NCI-H1105 treated with DMSO at 0.1 percent for 48 hours (cell line): ENCODE measurements at regions not wholly inside any gene's neighbourhood (a gene's known extent, or its start where the extent isn't known, plus 50 kb on each side); places are given as distances from the start of the nearest gene placed in this dataset.

ENCODE experiments used
- DNase-seq: peaks from one replicate; lab custom pipeline; 2025; lab: John Stamatoyannopoulos, UW

DNA sequence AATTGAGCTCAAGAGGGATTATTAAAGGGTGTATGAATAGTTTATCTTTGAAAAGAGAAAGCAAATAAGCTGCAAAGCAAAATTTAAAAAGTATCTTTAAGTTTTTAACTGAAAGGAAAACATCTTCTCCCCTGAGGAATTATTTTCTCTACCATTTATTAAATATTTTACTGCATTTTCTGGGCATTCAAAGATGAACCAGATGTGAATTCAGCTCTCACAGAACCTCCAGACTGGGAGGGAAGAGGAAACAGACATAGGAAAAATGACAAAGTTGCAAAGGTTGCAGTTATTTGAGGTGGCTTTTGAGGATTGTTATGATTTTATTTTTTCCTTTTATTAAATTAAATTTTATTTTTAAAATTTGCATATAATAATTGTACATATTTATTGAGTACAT, 122.7 kb upstream of the SESN3 start:
- no peak for DNase-seq

DNA sequence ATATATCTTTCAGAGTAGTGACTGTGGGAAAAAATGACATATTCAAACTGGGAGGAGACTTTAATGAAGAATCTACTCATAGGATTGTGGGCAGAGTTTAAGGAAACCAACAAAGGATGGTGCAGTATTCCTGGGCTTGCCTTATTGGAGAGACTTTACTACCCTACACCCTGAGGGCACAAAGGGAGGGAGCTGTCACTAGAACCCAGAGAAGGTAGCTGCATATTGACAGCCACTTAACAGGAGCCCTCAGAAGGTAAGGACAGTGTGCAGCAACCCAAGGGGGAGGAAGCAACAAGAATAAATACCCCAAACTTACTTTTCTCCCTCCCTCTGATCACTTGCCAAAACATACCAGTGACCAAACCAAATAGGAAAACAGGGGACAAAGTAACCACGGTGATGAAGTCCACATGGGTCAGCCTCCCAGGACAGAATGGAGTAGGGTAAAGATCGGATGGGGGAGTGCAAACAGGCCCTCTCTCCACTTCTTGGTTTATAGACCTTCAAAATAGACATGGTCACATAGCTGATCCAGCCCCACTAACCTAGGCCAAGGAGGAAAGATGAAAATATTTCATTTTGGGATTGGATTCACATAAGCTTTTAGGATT, 121.8 kb upstream of the SESN3 start:
- DNase-seq, result no peak

DNA sequence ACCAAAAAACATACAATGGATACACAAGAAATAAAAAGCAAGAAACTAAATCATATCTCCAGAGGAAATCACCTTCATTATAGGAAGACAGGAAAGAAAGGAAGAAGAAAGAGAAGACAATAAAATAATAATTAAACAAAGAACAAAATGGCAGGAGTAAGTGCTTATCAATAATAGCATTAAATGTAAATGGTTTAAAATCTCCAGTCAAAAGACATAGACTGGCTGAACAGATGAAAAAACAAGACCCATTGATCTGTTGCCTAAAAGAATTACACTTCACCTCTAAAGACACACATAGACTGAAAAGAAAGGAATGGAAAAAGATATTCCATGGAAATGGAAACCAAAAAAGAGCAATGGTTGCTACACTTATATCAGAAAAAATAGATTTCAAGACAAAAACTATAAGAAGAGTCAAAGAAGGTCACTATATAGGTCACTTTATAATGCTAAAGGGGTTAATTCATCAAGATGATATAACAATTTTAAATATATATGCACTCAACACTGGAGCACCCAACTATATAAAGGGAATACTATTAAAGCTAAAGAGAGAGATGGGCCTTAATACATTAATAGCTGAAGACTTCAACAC, 118.4 kb upstream of the SESN3 start:
- no peak for DNase-seq

DNA sequence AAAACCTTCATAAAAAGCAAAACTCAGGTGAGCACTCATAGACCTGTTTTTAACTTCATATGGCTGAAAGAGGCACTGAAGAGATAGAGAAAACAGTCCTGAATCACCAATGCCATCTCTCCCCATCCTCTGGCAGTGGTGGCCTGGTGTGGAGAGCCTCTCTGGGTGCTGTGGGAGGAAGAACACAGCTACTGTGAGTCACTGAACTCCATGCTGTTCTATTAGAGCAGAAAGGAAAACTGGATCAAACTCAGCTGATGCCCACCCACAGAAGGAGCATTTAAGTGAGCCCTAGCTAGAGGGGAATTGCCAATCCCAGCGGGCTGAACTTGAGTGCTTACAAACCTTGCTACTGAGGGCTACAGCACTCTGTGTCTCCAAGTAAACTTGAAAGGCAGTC, 115.3 kb upstream of the SESN3 start:
- DNase-seq, result no peak

DNA sequence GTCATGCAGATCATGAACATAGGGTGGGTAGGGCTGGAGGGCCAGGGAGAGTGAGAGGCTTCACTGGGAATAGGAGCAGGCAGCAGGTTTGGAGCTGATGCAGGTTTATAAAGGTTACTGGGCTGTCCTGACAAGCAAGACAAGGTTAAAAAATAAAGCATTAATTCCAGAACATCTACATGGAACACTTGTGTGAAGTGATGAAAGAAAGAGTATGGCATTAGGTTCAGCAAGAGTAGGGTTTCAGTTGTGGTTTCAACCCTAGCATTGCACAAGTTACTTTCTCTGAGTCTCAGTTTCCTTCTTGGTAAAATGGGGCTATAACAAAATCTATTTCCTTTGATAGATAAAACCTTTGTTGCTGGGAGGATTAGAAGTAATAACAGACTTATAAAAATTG, 114.6 kb upstream of the SESN3 start:
- DNase-seq, result no peak

DNA sequence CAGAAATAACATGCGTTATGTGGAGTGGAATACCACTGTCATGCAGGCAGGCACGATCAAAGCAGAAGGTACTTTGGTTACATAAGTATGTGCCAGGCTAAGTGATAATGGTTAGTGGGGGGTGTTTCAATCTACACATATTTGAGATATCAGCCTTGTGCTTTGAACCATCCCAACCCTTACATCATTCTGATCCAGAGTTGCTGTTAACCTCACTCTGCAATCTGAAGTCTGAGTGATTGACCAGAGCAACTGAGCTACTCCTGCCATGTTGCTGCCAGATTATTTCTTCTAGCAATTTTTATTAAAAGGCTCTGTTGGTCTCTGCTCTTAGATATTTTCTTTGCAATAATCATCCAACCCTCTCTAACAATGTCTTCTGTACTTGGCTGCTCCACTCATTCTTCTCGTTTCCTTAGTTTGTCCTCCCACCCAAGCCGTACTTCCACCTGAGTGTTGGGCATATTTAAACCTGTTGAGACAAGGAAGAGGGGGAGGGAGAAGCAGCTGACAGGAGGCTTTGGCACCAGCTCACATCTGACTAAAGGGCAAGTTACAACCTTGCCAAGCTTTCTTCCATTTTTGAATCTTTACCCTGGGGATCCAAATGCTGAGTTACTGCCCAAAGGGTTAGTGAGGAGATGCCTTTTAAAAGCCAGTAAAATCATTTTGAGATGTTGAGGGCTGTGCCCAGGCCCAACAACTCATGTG, 114.1 kb upstream of the SESN3 start:
- DNase-seq, result peak; percentile 48

DNA sequence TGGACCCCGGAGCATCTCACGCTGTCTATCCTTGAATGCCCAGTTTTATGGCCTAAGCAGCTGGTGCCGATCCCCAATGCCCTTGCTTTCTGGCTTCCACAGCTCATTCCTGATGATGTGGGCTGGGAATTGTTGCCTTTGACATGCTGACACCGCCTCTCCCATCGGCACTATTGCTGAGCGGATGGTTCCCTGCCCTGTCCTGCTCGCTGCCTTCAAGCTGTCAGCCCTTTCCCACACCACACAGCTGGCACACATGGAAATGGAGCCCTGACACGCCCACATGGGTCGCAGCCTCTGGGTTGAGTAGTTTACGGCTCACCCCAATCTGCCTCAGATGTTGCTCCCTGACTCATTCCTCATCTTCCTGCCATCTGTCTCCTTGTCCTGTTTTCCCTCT, 110.2 kb upstream of the SESN3 start:
- DNase-seq, result no peak

DNA sequence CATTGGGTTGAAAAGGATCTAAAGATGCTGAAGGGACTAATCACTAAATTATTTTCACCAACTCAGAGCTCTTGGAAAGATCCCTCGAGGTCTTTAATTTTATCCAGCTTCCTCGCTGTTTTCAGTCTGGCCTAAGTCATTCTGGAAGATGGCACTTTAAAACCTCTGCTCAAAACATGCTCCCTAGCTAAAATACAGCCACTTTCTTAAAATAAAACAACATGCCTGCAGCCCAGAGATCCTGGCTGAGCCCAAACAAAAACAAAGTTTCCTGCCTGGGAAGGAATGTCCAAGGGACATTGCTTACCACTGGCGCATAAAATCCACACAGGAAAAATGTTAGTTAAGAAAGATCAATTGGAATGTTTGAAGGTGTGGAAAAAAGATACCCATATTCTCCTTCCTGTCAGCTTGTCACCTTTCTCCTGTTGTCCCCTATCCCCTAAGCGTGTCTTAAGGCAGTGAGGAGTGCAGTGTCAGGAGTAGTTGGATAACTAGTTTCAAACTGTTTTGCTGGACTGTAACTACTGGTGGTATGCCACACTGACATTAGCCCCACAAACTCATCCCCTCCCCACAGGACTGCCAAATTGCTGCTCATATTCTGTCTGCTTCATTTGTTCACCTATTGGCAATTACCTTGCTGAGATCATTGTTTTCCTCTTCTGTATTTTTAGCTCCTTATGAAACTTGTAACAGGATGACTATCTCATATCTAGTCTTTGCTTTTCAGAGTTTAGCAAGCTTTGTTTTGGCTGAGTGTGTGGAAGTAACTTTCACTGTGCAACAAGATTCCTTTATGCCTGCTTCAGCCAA, 108.3 kb upstream of the SESN3 start:
- no peak for DNase-seq

DNA sequence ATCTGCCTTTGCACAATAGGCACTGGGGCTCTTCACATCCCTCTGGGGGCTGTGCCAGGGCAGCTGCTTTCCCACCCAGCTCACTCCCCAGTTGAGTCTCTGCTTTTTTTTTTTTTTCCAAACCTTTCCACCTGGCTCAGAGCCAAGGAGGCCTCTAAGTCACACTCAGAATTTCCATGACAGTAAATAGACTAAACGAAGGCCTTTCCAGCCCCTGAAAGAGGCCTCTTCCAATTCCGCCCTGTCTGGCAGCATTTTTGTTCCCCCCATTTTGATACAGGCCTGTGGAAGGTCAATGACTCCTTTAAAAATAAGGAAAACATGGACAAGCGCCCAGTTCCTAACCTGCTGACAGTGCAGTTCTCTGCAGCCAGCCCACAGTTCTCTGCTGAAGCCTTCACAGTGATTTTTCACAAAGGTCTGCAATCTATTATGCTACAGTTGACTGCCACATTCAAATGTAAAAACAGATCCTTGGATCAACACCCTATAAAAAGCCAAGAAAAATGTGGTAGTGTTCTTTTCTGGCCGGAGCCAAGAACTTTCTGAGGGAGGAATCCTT, 107.5 kb upstream of the SESN3 start:
- peak; percentile 97 for DNase-seq

DNA sequence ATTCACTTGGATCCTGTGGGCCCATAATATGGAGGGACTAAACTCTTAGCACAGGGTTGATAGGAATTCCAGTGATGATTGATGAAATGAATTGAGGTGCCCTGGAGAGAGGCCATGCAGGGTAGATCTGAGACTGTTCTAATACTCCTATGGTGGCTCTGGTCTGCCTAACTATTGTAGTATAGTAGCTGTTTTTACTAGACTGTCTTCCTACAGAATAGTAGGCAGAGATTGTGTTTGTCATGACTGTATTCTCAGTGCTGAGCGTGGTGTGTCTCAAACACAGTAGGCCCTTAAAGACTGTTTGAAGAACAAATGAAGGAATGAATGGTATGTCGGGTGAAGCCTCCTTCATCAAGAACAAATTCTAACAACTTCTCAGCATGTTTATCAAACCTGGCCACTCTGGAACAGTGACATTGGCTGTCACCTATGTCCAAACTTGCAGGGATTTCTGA, 107.0 kb upstream of the SESN3 start:
- DNase-seq, result no peak

DNA sequence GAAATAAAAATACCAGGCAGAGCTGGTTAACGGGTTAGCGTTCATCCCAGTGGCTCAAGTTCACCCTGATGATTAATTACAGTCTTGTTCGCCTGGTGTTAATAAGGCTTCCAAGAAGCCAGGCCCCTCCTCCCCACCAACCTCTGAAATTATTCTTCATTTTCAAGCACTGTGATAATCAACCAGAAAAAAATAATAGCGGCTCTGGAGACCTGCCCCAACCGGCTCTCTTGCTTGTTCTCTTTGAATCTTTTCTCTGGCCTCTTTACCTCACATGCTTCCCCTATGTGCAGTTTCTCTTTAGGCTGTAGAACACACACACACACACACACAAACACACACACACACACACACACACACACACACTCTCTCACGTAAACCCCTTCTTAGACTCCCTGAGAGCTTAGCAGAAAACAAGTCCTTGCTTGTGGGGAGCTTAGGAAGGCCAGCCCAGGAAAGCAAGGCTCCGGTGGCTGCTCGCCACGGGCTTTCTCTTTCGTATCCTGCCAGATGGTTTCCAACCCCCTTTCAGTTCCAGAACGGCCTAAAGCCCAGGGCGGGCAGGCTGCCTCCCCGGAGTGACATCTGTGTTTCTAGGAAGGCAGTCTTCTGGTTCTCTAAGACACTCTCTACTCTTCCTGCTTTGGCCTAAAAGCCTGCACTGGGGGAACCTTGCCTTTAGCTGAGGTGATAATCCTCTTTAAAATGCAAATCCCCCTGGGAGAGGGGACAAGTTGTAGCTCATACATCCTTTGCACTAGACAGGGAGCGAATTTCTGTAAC, 106.4 kb upstream of the SESN3 start:
- peak; percentile 97 for DNase-seq

DNA sequence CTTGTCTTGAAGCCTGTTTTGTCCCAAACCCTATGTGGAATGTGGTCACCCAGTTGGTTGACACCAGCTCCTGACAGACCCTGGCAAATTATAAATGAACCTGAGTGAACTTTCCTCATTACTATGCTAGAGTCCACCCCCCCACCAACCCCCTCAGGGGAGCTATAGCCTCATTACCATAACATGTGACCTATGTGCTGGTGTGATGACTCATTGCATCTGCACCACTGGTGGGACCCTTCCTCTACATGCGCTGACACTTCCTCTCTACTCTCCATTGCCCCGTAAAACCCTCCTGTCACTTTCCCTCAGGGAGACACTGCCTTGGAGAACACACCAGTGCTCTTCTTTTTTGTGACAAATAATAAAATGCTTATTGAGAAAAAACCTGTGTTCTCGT, 105.0 kb upstream of the SESN3 start:
- no peak for DNase-seq

DNA sequence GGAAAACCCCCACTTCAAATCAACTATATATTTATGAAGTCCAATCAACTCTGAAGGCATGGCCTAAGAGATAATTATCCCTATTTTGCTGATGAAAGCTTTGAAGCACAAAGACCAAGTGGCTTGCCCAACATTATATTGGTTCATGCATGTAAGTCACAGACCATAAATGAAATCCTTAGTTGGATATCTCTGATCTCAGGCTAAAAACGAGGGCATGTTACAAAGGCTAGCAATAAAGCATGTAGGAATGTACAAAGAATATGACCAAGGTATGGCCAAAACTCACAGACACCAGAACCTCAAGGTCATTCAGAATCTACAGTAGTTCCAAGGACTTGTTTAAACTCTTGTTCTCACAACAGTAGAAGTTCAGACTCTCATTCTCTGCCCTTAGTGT, 100.2 kb upstream of the SESN3 start:
- no peak for DNase-seq

DNA sequence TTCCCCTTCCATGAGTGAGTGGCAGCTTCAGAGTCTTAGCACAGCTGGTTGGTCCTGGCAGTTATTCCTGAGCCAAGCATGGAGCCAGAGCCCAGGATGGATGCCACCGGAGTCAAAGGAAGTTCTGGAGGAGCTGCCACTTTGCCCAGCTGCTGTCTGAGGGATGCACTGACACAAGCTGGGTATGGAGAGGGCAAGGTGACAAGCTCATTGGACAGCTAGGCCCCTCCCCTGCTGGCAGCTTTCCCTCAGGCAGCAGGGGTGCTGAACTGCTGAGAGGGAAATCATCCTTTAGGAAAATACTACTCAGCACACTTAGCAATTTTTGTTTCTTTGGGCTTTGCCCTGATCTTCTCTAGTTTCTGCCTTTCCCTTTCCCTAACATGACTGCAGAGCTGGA, 99.3 kb upstream of the SESN3 start:
- DNase-seq, result peak; percentile 32

DNA sequence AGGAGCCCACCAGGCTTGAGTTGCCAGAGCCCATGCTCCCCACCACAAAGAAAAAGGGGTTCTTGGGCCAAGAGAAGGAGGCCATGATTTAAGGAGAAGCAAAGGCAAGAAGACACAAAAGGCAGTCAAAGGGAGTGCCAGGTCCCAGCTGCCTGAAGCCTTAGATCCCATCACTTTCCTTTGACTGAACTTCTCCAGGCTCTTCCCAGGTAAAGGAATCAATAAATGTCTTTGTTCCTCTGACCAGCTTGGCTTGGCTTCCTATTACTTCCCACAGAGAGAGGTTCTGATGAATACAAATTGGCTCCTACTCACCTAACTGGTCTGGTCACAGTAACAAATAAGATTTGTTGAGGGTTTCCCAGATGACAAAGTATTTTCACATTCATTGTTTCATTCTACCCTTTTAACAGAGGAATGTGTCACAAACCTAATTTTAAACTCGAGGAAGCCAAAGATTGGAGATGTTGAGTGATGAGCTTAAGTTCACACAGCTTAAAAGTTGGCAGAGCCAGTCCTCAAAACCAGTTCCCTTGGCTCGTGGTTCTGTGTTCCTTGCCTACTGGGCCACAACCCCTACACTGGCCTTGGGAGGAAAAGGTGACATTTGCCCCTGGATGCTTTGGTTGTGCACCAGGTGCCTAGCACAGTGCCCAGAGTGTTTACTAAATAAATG, 96.4 kb upstream of the SESN3 start:
- no peak for DNase-seq

DNA sequence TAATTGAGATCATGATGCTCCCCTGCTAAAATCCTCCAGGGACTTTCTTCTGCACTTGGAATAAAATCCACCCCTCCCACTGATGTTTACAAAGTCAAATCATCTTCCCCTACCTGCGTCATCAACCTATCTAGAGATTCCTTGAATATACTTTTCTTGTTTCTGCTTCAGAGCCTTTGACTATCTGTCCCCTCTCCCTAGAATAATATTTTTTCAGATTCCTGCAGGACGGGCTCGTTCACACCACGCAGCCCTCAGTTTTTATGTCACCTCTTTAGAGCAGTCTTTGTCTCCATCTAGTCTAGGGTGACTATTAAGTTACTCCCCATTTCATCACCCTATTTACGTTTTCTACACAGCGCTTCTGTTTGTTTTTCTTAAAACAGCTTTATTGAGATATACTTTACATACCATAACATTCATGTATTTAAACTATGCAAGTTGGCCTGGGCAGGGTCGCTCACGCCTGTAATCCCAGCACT, 94.8 kb upstream of the SESN3 start:
- DNase-seq, result no peak

DNA sequence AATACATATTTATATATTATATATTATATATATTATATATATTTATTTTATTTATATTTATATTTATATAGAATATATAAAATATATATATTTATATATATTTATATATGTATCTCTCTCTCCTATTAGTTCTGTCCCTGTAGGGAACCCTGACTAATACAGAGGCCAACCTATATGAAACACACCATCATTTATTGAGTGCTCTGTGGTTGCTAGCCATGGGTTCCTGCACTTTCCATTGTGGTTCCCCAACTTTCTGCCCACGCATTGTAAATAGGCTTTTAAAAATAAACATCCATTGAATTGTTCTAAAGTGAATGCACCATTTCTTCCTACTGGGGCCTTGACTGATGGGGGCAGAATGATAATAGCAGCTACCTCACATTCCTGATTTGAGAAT, 93.8 kb upstream of the SESN3 start:
- no peak for DNase-seq

DNA sequence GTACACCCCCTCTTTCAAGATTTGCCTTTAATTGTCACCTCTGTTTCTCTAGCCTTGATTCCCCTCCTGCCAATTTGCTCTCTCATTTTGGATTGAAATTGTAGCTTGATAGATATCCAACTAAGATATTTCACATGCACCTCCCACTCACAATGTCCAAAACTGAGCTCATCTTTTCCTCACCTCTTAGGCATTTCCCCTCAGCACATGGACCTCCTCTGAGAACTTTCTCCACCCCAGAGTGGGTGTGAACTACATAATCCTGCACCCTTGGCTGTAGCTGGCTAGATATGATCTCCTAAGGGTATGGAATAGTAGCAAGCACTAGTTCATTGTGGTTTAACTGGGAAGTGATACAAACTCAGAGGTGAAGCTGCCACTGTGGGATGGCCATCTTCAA, 91.5 kb upstream of the SESN3 start:
- no peak for DNase-seq

DNA sequence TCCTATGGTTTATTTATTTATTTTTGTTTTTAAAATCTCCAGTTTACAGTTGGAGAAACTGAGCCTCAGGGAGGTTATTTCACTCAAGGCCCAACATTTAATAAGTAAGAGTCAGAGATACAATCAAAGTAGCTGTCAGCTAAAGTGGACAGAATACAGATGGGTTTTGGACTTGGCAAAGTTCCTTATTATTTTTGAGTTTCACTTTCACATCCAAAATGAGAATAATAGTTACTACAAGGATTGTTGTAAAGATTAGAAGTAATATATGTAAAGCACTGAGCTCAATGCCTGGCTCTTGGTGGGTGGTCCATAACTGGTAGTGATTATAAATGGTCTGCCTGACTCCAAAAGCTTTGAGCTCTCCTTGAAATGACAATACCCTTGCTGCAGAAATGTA, 87.5 kb upstream of the SESN3 start:
- DNase-seq, result no peak

DNA sequence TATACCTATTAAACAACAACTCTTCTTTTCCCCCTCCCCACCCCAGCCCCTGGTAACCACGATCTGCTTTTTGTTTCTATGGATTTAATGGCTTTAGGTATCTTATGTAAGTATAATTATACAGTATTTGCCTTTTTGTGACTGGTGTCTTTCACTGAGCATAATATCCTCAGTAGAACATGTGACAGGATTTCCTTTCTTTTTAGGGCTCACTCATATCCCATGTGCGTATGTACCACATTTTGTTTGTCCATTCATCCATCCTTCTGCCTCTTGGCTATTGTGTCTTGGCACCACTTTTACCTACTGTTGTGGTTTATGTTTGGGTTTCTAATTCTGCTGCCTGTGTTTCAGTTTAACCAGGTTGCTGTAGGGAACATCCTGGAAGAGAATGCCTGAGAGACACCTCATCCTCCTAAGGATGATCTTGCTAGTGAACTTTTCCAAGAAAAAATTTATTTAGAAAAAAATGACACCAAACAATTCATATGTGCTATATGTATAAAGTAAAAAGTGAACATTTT, 77.6 kb upstream of the SESN3 start:
- DNase-seq, result no peak

DNA sequence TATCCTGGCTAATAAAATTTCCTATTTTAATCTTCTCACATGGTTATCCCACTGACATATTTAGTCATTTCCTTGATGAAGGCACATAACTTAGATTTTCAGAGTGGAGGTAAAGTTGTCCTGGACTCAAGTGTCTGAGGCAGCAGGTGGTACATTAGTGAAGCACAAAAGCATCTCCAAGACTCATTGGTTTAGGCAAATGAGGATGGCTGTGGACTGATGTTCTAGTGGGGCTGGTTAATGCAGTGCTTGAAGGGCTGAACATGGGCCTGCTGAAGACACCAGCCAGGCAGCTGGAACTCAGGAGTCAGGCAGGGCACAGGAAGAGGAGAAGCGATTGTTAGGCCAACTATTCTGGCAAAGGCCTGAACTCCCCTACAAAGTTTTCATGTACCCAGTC, 76.3 kb upstream of the SESN3 start:
- no peak for DNase-seq
